Neural cell (in vitro differentiated cells): ENCODE measurements at regions not wholly inside any gene's neighbourhood (a gene's known extent, or its start where the extent isn't known, plus 50 kb on each side); places are given as distances from the start of the nearest gene placed in this dataset.

ENCODE experiments used
- H2AFZ ChIP-seq: fragments of 200-600, 300-800 bp; sonication (generic), shearing (Covaris generic); 2 replicates; pipeline ENCODE4 v1.6.0; 2014; ENCODE audit warnings: low read depth, mild to moderate bottlenecking, antibody characterized with exemption, low read length, moderate library complexity
- H3F3A ChIP-seq: fragments of 200-600 bp; shearing (Covaris generic); 2 replicates; pipeline ENCODE4 v1.6.1; 2016; ENCODE audit warnings: mild to moderate bottlenecking, moderate library complexity, mixed read lengths, antibody characterized with exemption, low read length; ENCODE audit not compliant: insufficient read depth, poor library complexity, severe bottlenecking
- H3K27ac ChIP-seq: fragments of 200-600, 300-800 bp; sonication (generic), shearing (Covaris generic); 2 replicates; pipeline ENCODE4 v1.5.1; 2014; ENCODE audit warnings: mild to moderate bottlenecking, low read length, moderate library complexity
- H3K27me3 ChIP-seq: fragments of 300-800, 200-600 bp; sonication (generic), shearing (Covaris generic); 2 replicates; pipeline ENCODE4 v1.6.0; 2014; ENCODE audit warnings: mild to moderate bottlenecking, low read depth, low read length, moderate library complexity; ENCODE audit not compliant: insufficient read depth
- H3K36me3 ChIP-seq: fragments of 300-800, 200-600 bp; sonication (generic), shearing (Covaris generic); 2 replicates; pipeline ENCODE4 v1.5.1; 2014; ENCODE audit warnings: mild to moderate bottlenecking, antibody characterized with exemption, low read length, moderate library complexity; ENCODE audit not compliant: insufficient read depth
- H3K4me2 ChIP-seq: fragments of 300-800, 200-600 bp; sonication (generic), shearing (Covaris generic); 2 replicates; pipeline ENCODE4 v1.6.0; 2014; ENCODE audit warnings: mild to moderate bottlenecking, low read length
- H3K4me3 ChIP-seq: fragments of 300-800, 200-600 bp; sonication (generic), shearing (Covaris generic); 2 replicates; pipeline ENCODE4 v1.5.1; 2014; ENCODE audit warnings: mild to moderate bottlenecking, low read length, moderate library complexity
- H3K79me2 ChIP-seq: fragments of 200-600 bp; shearing (Covaris generic); replicated peaks from 2 replicates; pipeline ENCODE4 v1.6.0; 2014; ENCODE audit warnings: mild to moderate bottlenecking, low read length, moderate library complexity; ENCODE audit not compliant: insufficient read depth
- H3K9ac ChIP-seq: fragments of 300-800, 200-600 bp; sonication (generic), shearing (Covaris generic); 2 replicates; pipeline ENCODE4 v1.6.1; 2016; ENCODE audit warnings: mild to moderate bottlenecking, low read length, mixed read lengths
- H3K9me2 ChIP-seq: fragments of 200-600 bp; shearing (Covaris generic); 2 replicates; pipeline ENCODE4 v1.6.1; 2016; ENCODE audit warnings: mild to moderate bottlenecking, low read length, mixed read lengths; ENCODE audit not compliant: insufficient read depth
- H3K9me3 ChIP-seq: fragments of 200-600, 300-800 bp; sonication (generic), shearing (Covaris generic); 2 replicates; pipeline ENCODE4 v1.6.1; 2016; ENCODE audit warnings: mild to moderate bottlenecking, mixed run types, low read length, moderate library complexity, mixed read lengths
- H4K20me1 ChIP-seq: fragments of 200-600 bp; shearing (Covaris generic); 2 replicates; pipeline ENCODE4 v1.6.1; 2016; ENCODE audit warnings: mild to moderate bottlenecking, mixed run types; ENCODE audit not compliant: insufficient read depth
- EP300 ChIP-seq: fragments of 450-650 bp; conservative IDR thresholded peaks from 2 replicates; pipeline ENCODE4 v1.6.1; 2014; ENCODE audit warnings: antibody characterized with exemption, mild to moderate bottlenecking, moderate library complexity; ENCODE audit not compliant: poor library complexity, severe bottlenecking
- EZH2 ChIP-seq: fragments of 200-600, 300-800 bp; shearing (Covaris generic), sonication (generic); IDR thresholded peaks from 2 replicates; pipeline ENCODE4 v1.6.1; 2014; ENCODE audit warnings: antibody characterized with exemption, low read length, borderline replicate concordance, mild to moderate bottlenecking; ENCODE audit not compliant: insufficient read depth, poor library complexity, severe bottlenecking
- MXI1 ChIP-seq: fragments of 450-650 bp; conservative IDR thresholded peaks from 2 replicates; pipeline ENCODE4 v1.6.1; 2014; ENCODE audit warnings: antibody characterized with exemption, mild to moderate bottlenecking; ENCODE audit not compliant: poor library complexity, severe bottlenecking
- POLR2AphosphoS5 ChIP-seq: IDR thresholded peaks from 2 replicates; pipeline ENCODE4 v1.6.1; 2012
- RAD21 ChIP-seq: fragments of 450-650 bp; conservative IDR thresholded peaks from 2 replicates; pipeline ENCODE4 v1.6.1; 2014; ENCODE audit warnings: antibody characterized with exemption, mild to moderate bottlenecking, moderate library complexity
- SMC3 ChIP-seq: fragments of 450-650 bp; conservative IDR thresholded peaks from 2 replicates; pipeline ENCODE4 v1.6.1; 2014; ENCODE audit warnings: antibody characterized with exemption, mild to moderate bottlenecking, moderate library complexity; ENCODE audit not compliant: poor library complexity
- TAF1 ChIP-seq: IDR thresholded peaks from 2 replicates; pipeline ENCODE4 v1.6.1; 2012; ENCODE audit warnings: low read depth
- TF ChIP-seq, protein P1 (sequence below): fragments of 450-650 bp; IDR thresholded peaks from 2 replicates; pipeline ENCODE4 v1.5.1; 2014; ENCODE audit warnings: antibody characterized with exemption, mild to moderate bottlenecking, moderate library complexity; ENCODE audit not compliant: poor library complexity, severe bottlenecking
- TF ChIP-seq, protein P2 (sequence below): IDR thresholded peaks from 2 replicates; pipeline ENCODE4 v1.6.1; 2012; ENCODE audit warnings: borderline replicate concordance

- Histone ChIP-seq H2AFZ (no peak overlapping the region), H4K20me1 (no peaks in the 10 kb centered on the region), H3K4me3 (no peak overlapping the region), H3K79me2 (no peaks in the 10 kb centered on the region), H3F3A (no peaks in the 10 kb centered on the region), H3K36me3 (no peaks in the 10 kb centered on the region), H3K27me3 (no peaks in the 10 kb centered on the region), H3K4me2 (no peak overlapping the region), H3K9me3 (no peaks in the 10 kb centered on the region), H3K9ac (no peak overlapping the region), H3K9me2 (no peaks in the 10 kb centered on the region), H3K27ac (no peak overlapping the region)
- TF ChIP-seq RAD21 (no peak), EP300 (no peak), POLR2AphosphoS5 (no peak), EZH2 (no peak), TAF1 (no peak), SMC3 (no peak), MXI1 (no peak)
- TF ChIP-seq, protein P1, sequence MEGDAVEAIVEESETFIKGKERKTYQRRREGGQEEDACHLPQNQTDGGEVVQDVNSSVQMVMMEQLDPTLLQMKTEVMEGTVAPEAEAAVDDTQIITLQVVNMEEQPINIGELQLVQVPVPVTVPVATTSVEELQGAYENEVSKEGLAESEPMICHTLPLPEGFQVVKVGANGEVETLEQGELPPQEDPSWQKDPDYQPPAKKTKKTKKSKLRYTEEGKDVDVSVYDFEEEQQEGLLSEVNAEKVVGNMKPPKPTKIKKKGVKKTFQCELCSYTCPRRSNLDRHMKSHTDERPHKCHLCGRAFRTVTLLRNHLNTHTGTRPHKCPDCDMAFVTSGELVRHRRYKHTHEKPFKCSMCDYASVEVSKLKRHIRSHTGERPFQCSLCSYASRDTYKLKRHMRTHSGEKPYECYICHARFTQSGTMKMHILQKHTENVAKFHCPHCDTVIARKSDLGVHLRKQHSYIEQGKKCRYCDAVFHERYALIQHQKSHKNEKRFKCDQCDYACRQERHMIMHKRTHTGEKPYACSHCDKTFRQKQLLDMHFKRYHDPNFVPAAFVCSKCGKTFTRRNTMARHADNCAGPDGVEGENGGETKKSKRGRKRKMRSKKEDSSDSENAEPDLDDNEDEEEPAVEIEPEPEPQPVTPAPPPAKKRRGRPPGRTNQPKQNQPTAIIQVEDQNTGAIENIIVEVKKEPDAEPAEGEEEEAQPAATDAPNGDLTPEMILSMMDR: no peak
- TF ChIP-seq, protein P2, sequence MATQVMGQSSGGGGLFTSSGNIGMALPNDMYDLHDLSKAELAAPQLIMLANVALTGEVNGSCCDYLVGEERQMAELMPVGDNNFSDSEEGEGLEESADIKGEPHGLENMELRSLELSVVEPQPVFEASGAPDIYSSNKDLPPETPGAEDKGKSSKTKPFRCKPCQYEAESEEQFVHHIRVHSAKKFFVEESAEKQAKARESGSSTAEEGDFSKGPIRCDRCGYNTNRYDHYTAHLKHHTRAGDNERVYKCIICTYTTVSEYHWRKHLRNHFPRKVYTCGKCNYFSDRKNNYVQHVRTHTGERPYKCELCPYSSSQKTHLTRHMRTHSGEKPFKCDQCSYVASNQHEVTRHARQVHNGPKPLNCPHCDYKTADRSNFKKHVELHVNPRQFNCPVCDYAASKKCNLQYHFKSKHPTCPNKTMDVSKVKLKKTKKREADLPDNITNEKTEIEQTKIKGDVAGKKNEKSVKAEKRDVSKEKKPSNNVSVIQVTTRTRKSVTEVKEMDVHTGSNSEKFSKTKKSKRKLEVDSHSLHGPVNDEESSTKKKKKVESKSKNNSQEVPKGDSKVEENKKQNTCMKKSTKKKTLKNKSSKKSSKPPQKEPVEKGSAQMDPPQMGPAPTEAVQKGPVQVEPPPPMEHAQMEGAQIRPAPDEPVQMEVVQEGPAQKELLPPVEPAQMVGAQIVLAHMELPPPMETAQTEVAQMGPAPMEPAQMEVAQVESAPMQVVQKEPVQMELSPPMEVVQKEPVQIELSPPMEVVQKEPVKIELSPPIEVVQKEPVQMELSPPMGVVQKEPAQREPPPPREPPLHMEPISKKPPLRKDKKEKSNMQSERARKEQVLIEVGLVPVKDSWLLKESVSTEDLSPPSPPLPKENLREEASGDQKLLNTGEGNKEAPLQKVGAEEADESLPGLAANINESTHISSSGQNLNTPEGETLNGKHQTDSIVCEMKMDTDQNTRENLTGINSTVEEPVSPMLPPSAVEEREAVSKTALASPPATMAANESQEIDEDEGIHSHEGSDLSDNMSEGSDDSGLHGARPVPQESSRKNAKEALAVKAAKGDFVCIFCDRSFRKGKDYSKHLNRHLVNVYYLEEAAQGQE: no peak
Observed at GRCh38 chrX:20454117-20454516, 187.4 kb upstream of the RPS6KA3 start.

- Histone ChIP-seq H3K9ac (no peak overlapping the region), H3K27me3 (no peaks in the 10 kb centered on the region), H3K79me2 (no peaks in the 10 kb centered on the region), H2AFZ (no peak overlapping the region), H3K4me3 (no peak overlapping the region), H3K4me2 (no peak overlapping the region), H3K9me3 (no peaks in the 10 kb centered on the region), H3K27ac (no peak overlapping the region), H4K20me1 (no peaks in the 10 kb centered on the region), H3K9me2 (no peaks in the 10 kb centered on the region), H3F3A (no peaks in the 10 kb centered on the region), H3K36me3 (no peaks in the 10 kb centered on the region)
- TF ChIP-seq MXI1: no peak
Observed at GRCh38 chrX:20452487-20452886, 185.8 kb upstream of the RPS6KA3 start.

GRCh38 chrX:20451929-20452328, 185.2 kb upstream of the RPS6KA3 start:
- no peak overlapping the region for H2AFZ ChIP-seq
- no peaks in the 10 kb centered on the region for H3K36me3 ChIP-seq
- no peak overlapping the region for H3K9ac ChIP-seq
- H4K20me1 ChIP-seq: no peaks in the 10 kb centered on the region
- TF ChIP-seq TAF1 (no peak), RAD21 (no peak), MXI1 (no peak), EZH2 (no peak), POLR2AphosphoS5 (no peak), SMC3 (no peak), EP300 (no peak)
- TF ChIP-seq, protein P1: no peak
- TF ChIP-seq, protein P2: no peak
- no peaks in the 10 kb centered on the region for H3K9me2 ChIP-seq
- H3K27ac ChIP-seq: no peak overlapping the region
- H3K9me3 ChIP-seq: no peaks in the 10 kb centered on the region
- H3K4me3 ChIP-seq: no peak overlapping the region
- no peaks in the 10 kb centered on the region for H3K79me2 ChIP-seq
- no peaks in the 10 kb centered on the region for H3F3A ChIP-seq
- no peak overlapping the region for H3K4me2 ChIP-seq
- H3K27me3 ChIP-seq: no peaks in the 10 kb centered on the region
